Right lobe of liver (tissue), 6 donors: ENCODE measurements at regions not wholly inside any gene's neighbourhood (a gene's known extent, or its start where the extent isn't known, plus 50 kb on each side); places are given as distances from the start of the nearest gene placed in this dataset.

Experiments
- ATAC-seq, 4 donors: fragments of 200-7000 bp; cut with Tn5 transposase; one replicate each; pipeline ENCODE4 v1.9.1; 2020; ENCODE audit warnings: mild to moderate bottlenecking in 4 of 4, moderate library complexity in 4 of 4
- DNase-seq, 3 donors: peaks; one replicate each; pipeline ENCODE4 v3.0.0-alpha.2; 2020
- H3K27ac ChIP-seq, 3 donors: fragments of 200-600 bp; one replicate each; pipeline ENCODE4 v1.8.0; 2022
- H3K27me3 ChIP-seq, 2 donors: fragments of 200-600 bp; one replicate each; pipeline ENCODE4 v1.8.0; 2022
- H3K36me3 ChIP-seq, 4 donors: fragments of 200-600 bp; sonication (generic) in 1 of 4; one replicate each; pipeline versions ENCODE4 v1.5.1 to v1.8.0; 2017 to 2022; ENCODE audit warnings: control low read depth in 1 of 4
- H3K4me1 ChIP-seq, 4 donors: fragments of 200-600 bp; sonication (generic) in 1 of 4; one replicate each; pipeline versions ENCODE4 v1.5.1 to v1.8.0; 2017 to 2022; ENCODE audit warnings: control low read depth in 1 of 4
- H3K4me3 ChIP-seq, 3 donors: fragments of 200-600 bp; one replicate each; pipeline ENCODE4 v1.8.0; 2022
- H3K9me3 ChIP-seq, 4 donors: fragments of 200-600 bp; sonication (generic) in 1 of 4; one replicate each; pipeline versions ENCODE4 v1.5.1 to v1.8.0; 2017 to 2022; ENCODE audit warnings: control low read depth in 1 of 4
- POLR2A ChIP-seq: fragments of 450-650 bp; IDR thresholded peaks from one replicate; pipeline ENCODE4 v1.6.1; 2017; ENCODE audit warnings: antibody characterized with exemption, mild to moderate bottlenecking
- WGBS: methylation state at CpG from one replicate; pipeline ENCODE4 v1.1.6; 2018; ENCODE audit warnings: low coverage, low lambda C conversion rate; ENCODE audit not compliant: insufficient coverage; ENCODE audit errors: missing lambda C conversion rate; 5-methylcytosine and 5-hydroxymethylcytosine counted together
- intact Hi-C, 2 donors: fragments of 100-400 bp; cut with DNase I; formaldehyde crosslinking; loops; one replicate each; pipeline versions ENCODE4 v1.11.2 to v1.14.1; 2022
- TF ChIP-seq, protein P1 (sequence below), 4 donors: fragments of 200-600 bp in 3 of 4; fragments of 450-650 bp in 1 of 4; IDR thresholded peaks; one replicate each; pipeline versions ENCODE4 v1.5.1 to v1.8.0; 2016 to 2022; ENCODE audit warnings: antibody characterized with exemption in 4 of 4, mild to moderate bottlenecking in 2 of 4
- donor health status: DM: no; HTN: yes; CAD: no.
- donor health status: DM: no; HTN: no; CAD: no.
- donor health status: DM: no; HTN: no; CAD: no.
- donor health status: DM: no; HTN: yes; CAD: no.
- donor health status: DM: no; HTN: yes; CAD: no.

DNA sequence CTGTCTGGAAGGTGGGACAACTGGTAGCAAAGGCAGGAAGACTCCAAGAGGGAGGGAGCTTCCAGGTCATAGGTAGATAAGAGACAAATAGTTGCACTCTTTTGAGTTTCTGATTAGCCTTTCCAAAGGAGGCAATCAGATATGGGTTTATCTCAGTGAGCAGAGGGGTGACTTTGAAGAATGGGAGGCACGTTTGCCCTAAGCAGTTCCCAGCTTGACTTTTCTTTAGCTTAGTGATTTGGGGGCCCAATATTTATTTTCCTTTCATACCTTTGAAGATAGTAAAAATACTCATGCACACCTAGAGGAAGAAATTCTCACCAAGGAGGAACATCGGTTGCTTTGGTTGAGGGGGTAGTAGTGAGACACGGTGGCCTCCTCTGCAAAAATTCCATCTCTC, 212.1 kb upstream of the SVIL start:
- intact Hi-C loops = no loop called here
- no peak for ATAC-seq
- H3K27me3 ChIP-seq = no peaks in the 10 kb centered on the region
- DNase-seq = no peak
- H3K4me1 ChIP-seq = peaks cover 0 to 6% (median 0%) of the 10 kb centered on the region in 4 donors
- H3K4me3 ChIP-seq = no peak overlapping the region
- 86% methylated on average over 3 of the region's 3 CpGs for WGBS
- H3K27ac ChIP-seq = no peak overlapping the region
- H3K36me3 ChIP-seq = no peaks in the 10 kb centered on the region
- no peaks in the 10 kb centered on the region for H3K9me3 ChIP-seq
- TF ChIP-seq POLR2A = no peak

DNA sequence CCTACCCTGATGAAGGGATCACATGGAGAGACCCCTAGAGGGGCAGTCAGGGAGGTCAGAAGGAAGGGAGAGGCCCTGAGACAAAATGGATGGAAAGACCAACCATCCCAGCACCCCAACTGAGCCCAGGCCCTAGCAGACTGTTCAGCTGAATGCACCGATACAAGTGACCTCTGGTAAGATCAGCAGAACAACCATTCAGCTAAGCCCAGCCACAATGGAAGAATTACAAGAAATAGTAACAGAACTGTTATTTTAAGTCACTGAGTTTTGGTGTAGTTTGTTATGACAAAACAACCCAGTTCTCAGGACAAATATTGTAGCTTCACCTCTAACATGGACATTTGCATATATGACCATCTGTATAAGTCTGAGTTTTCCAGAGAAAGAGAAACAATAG, 210.4 kb upstream of the SVIL start:
- no peak for TF ChIP-seq POLR2A
- TF ChIP-seq, protein P1, sequence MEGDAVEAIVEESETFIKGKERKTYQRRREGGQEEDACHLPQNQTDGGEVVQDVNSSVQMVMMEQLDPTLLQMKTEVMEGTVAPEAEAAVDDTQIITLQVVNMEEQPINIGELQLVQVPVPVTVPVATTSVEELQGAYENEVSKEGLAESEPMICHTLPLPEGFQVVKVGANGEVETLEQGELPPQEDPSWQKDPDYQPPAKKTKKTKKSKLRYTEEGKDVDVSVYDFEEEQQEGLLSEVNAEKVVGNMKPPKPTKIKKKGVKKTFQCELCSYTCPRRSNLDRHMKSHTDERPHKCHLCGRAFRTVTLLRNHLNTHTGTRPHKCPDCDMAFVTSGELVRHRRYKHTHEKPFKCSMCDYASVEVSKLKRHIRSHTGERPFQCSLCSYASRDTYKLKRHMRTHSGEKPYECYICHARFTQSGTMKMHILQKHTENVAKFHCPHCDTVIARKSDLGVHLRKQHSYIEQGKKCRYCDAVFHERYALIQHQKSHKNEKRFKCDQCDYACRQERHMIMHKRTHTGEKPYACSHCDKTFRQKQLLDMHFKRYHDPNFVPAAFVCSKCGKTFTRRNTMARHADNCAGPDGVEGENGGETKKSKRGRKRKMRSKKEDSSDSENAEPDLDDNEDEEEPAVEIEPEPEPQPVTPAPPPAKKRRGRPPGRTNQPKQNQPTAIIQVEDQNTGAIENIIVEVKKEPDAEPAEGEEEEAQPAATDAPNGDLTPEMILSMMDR (IDR thresholded peaks at IDR 0.05) = no peak
- Histone ChIP-seq H3K4me1 (peaks cover 0 to 23% (median 11%) of the 10 kb centered on the region in 4 donors), H3K36me3 (no peaks in the 10 kb centered on the region), H3K27ac (no peak overlapping the region), H3K4me3 (no peak overlapping the region), H3K27me3 (no peaks in the 10 kb centered on the region), H3K9me3 (no peaks in the 10 kb centered on the region)
- ATAC-seq (no peak), DNase-seq (no peak)
- intact Hi-C loops = no loop called here
- WGBS = 100% methylated on average over 1 of the region's 1 CpG

DNA sequence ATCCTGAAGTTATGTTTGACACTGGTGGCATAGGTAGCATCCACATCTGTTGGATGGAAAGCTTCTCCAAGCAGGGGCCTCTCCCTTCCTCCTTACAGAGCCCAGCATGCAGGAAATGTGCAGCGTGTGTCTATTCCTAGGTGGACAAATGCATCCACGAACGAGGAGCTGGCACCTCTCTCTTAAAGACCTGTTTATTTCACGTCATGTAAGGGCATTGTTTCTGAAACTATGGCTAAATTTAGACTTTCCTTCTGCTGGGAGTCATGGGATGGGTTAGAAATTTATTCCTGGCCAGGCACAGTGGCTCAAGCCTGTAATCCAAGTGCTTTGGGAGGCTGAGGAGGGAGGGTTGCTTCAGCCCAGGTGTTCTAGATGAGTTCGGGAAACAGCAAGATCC, 208.4 kb upstream of the SVIL start:
- no peaks in the 10 kb centered on the region for H3K36me3 ChIP-seq
- intact Hi-C loops = no loop called here
- ATAC-seq (no peak), DNase-seq (no peak)
- no peak overlapping the region for H3K4me3 ChIP-seq
- no peaks in the 10 kb centered on the region for H3K9me3 ChIP-seq
- TF ChIP-seq, protein P1 (IDR thresholded peaks at IDR 0.05) = no peak
- peaks cover 0 to 34% (median 16%) of the 10 kb centered on the region in 4 donors for H3K4me1 ChIP-seq
- no peak overlapping the region for H3K27ac ChIP-seq
- WGBS = 84% methylated on average over 5 of the region's 5 CpGs
- H3K27me3 ChIP-seq = no peaks in the 10 kb centered on the region

DNA sequence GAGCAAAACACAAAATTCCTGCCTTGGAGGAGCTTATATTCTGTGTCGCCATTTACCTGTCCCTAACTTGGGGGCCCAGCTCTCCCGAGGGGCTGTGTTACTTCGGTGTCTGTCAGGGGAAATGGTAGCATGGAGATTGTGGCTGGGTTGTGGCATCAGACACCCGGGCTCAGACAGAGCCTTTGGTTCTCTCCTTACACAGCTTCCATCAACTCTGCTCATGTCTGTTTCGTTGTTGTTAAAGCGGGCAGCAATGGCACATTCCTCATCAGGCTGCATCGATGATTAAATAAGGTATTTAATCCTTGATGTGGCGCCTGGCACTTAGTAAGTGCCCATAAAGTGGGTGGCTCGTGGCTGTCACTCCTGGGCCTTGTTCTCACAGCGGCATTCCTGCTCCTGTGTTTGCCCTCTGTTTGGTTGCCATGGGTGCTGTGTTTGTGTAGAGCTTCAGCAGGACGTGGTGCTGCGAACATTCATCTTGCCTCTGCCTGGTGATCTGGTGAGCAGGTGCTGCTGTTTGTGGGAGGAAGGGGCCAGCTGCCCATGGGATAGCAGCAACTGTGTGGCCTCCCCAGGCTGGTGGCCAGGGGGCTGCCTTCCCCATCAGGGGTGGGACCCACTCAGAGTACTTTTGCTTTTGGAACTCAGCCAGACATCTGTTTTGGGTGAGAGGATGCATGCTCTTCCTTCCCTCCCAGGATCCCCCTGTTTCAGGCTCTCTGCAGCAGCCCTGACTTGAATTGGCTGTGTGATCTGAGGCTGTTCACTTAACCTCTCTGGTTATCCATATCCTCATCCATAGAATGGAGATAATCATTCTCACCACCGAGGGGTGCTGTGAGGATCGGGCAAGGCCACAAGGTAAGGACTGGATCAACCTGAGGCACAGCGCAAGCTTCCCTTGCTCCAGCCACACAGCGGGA, 207.2 kb upstream of the SVIL start:
- Histone ChIP-seq H3K4me3 (no peak overlapping the region), H3K4me1 (peaks cover 0 to 34% (median 16%) of the 10 kb centered on the region in 4 donors), H3K27me3 (no peaks in the 10 kb centered on the region), H3K27ac (peak overlapping the region in 2 of 3 donors; percentile 79 to 83), H3K9me3 (no peaks in the 10 kb centered on the region), H3K36me3 (no peaks in the 10 kb centered on the region)
- ATAC-seq (peak; percentile 74 to 89 (median 86)), DNase-seq (peak; percentile 62 to 82 (median 77))
- no peak for TF ChIP-seq POLR2A
- TF ChIP-seq, protein P1 (IDR thresholded peaks at IDR 0.05) = no peak
- WGBS = 91% methylated on average over 8 of the region's 16 CpGs
- intact Hi-C loops = no loop called here
